ENCODE measurements at regions not wholly inside any gene's neighbourhood (a gene's known extent, or its start where the extent isn't known, plus 50 kb on each side); places are given as distances from the start of the nearest gene placed in this dataset.
"Not testable (repeated sequence)": the region's sequence is repeated elsewhere in the genome, so short reads cannot be mapped to it uniquely, and the experiment has no call there.

DNA sequence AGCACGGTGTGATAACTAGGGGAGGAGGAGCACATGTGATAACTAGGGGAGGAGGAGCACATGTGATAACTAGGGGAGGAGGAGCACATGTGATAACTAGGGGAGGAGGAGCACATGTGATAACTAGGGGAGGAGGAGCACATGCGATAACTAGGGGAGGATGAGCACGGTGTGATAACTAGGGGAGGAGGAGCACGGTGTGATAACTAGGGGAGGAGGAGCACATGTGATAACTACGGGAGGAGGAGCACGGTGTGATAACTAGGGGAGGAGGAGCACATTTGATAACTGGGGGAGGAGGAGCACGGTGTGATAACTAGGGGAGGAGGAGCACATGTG lies 85.7 kb downstream of the DACT2 start:
- CTCF ChIA-PET (ENCODE audit: low intra/inter-chr PET ratio); FAIRE-seq; H4K20me1 ChIP-seq (replicated peaks; ENCODE audit: control insufficient read depth, insufficient read depth, low read length); H3K9ac ChIP-seq (ENCODE audit: insufficient read depth in 1 of 2, low read depth in 2 of 2, low read length in 2 of 2); H3K9me3 ChIP-seq (replicated peaks; ENCODE audit: control insufficient read depth, insufficient read depth, low read depth, low read length); DNase-seq (ENCODE audit: extremely low read depth in 1 of 4, low spot score in 3 of 4); H3K9me1 ChIP-seq (ENCODE audit: control insufficient read depth, insufficient read depth, low read length); POLR2A ChIA-PET; H3K79me2 ChIP-seq (ENCODE audit: control insufficient read depth, insufficient read depth, low read length); H3K4me2 ChIP-seq (ENCODE audit: insufficient read depth, low read length); H3K36me3 ChIP-seq (ENCODE audit: control insufficient read depth, insufficient read depth, low read length); H3K4me3 ChIP-seq; H3K27ac ChIP-seq (ENCODE audit: extremely low read depth, low read depth, low read length); in situ Hi-C loops (cut with MboI); intact Hi-C loops (cut with micrococcal nuclease); H3K4me1 ChIP-seq (replicated peaks in 1 of 2; ENCODE audit: control insufficient read depth in 2 of 2, insufficient read depth in 2 of 2, low read length in 2 of 2); ATAC-seq; H2AFZ ChIP-seq (ENCODE audit: low read depth, low read length); BruUV-seq (replicated peaks): not testable (repeated sequence)
- H3K27me3 ChIP-seq (ENCODE audit: control insufficient read depth in 2 of 2, insufficient read depth in 2 of 2, low read length in 2 of 2), result peaks cover 19 to 32% of the 10 kb centered on the region in 2 experiments; a peak in 4 of 5 replicates
- 17% methylated on average over 6 of the region's 7 CpGs for WGBS (ENCODE audit: insufficient coverage, low coverage, missing lambda C conversion rate)
- peak; percentile 81 for TF ChIP-seq ZNF263 (CRISPR knock-in tag; IDR thresholded peaks at IDR 0.05; ENCODE audit: borderline replicate concordance)

GRCh38 chr6:168232989-168233874 lies 86.3 kb downstream of the DACT2 start:
- WGBS (ENCODE audit: insufficient coverage, low coverage, missing lambda C conversion rate), result 14% methylated on average over 28 of the region's 28 CpGs
- no peak for ATAC-seq
- H3K27me3 ChIP-seq (ENCODE audit: control insufficient read depth in 2 of 2, insufficient read depth in 2 of 2, low read length in 2 of 2), result peaks cover 25 to 36% of the 10 kb centered on the region in 2 experiments

More at GRCh38 chr6:168232989-168233874, 86.3 kb downstream of the DACT2 start:
- intact Hi-C loops (cut with micrococcal nuclease) (no loop called here), in situ Hi-C loops (cut with MboI) (no loop called here)
- Histone ChIP-seq H3K9me3 (replicated peaks; ENCODE audit: control insufficient read depth, insufficient read depth, low read depth, low read length) (no peaks in the 10 kb centered on the region), H3K9me1 (ENCODE audit: control insufficient read depth, insufficient read depth, low read length) (no peaks in the 10 kb centered on the region), H3K4me1 (replicated peaks in 1 of 2; ENCODE audit: control insufficient read depth in 2 of 2, insufficient read depth in 2 of 2, low read length in 2 of 2) (peaks cover 0 to 3% of the 10 kb centered on the region in 2 experiments; a peak in 1 of 5 replicates), H3K27ac (ENCODE audit: extremely low read depth, low read depth, low read length) (no peak overlapping the region), H3K9ac (ENCODE audit: insufficient read depth in 1 of 2, low read depth in 2 of 2, low read length in 2 of 2) (no peak overlapping the region), H2AFZ (ENCODE audit: low read depth, low read length) (no peak overlapping the region), H3K4me2 (ENCODE audit: insufficient read depth, low read length) (no peak overlapping the region), H3K36me3 (ENCODE audit: control insufficient read depth, insufficient read depth, low read length) (no peaks in the 10 kb centered on the region), H3K79me2 (ENCODE audit: control insufficient read depth, insufficient read depth, low read length) (no peaks in the 10 kb centered on the region), H4K20me1 (replicated peaks; ENCODE audit: control insufficient read depth, insufficient read depth, low read length) (peaks cover 6% of the 10 kb centered on the region), H3K4me3 (no peak overlapping the region)
- ChIA-PET POLR2A (interaction anchor here (0.6 to 1.3 kb wide), 3 partner anchors 14 to 198 kb away, joined by 3 to 4 read pairs (median 3); no protein-coding TSS in a partner anchor), CTCF (ENCODE audit: low intra/inter-chr PET ratio) (no interaction called here)
- DNase-seq (ENCODE audit: extremely low read depth in 1 of 4, low spot score in 3 of 4) (no peak), FAIRE-seq (no peak)
- TF ChIP-seq E2F4 (CRISPR knock-in tag; IDR thresholded peaks at IDR 0.05; ENCODE audit: low read depth), result no peak
- no peak for TF ChIP-seq SAFB2 (IDR thresholded peaks at IDR 0.05; ENCODE audit: borderline replicate concordance, low read depth, low read length, severe bottlenecking)
- TF ChIP-seq SMARCA5 (IDR thresholded peaks at IDR 0.05), result no peak
- no peak for TF ChIP-seq PHB (CRISPR knock-in tag; IDR thresholded peaks at IDR 0.05)
- no peak for TF ChIP-seq MEIS2 (IDR thresholded peaks at IDR 0.05; ENCODE audit: partially characterized antibody)
- no peak for TF ChIP-seq TOE1 (IDR thresholded peaks at IDR 0.05; ENCODE audit: borderline replicate concordance)
- no peak for TF ChIP-seq TOE1 (CRISPR knock-in tag; IDR thresholded peaks at IDR 0.05; ENCODE audit: borderline replicate concordance, low read depth)
- no peak for TF ChIP-seq CBX5 (IDR thresholded peaks at IDR 0.05; ENCODE audit: borderline replicate concordance, low read depth)
- no TSS peak for BruUV-seq (replicated peaks)
